Suprapubic skin (tissue), 4 donors: ENCODE measurements at regions not wholly inside any gene's neighbourhood (a gene's known extent, or its start where the extent isn't known, plus 50 kb on each side); places are given as distances from the start of the nearest gene placed in this dataset.
"Not testable (repeated sequence)": the region's sequence is repeated elsewhere in the genome, so short reads cannot be mapped to it uniquely, and the experiment has no call there.

Experiments used
- DNase-seq, 2 donors: peaks; one replicate each; pipeline ENCODE4 v3.0.0-alpha.2; 2019; ENCODE audit warnings: low spot score in 2 of 2
- H3K27ac ChIP-seq: fragments of 200-600 bp; sonication (generic); one replicate; pipeline ENCODE4 v1.5.1; 2019
- H3K27me3 ChIP-seq: fragments of 200-600 bp; sonication (generic); one replicate; pipeline ENCODE4 v1.5.1; 2019
- H3K36me3 ChIP-seq: fragments of 200-600 bp; sonication (generic); one replicate; pipeline ENCODE4 v1.5.1; 2019
- H3K4me1 ChIP-seq: fragments of 200-600 bp; sonication (generic); one replicate; pipeline ENCODE4 v1.5.1; 2019
- H3K4me3 ChIP-seq: fragments of 200-600 bp; sonication (generic); one replicate; pipeline ENCODE4 v1.5.1; 2019; ENCODE audit warnings: mild to moderate bottlenecking
- H3K9me3 ChIP-seq: fragments of 200-600 bp; sonication (generic); one replicate; pipeline ENCODE4 v1.5.1; 2019
- CTCF ChIP-seq, 2 donors: fragments of 200-600 bp in 1 of 2; fragments of 450-650 bp in 1 of 2; sonication (generic) in 1 of 2; IDR thresholded peaks; one replicate each; pipeline ENCODE4 v1.5.1; 2016 to 2019; ENCODE audit warnings: antibody characterized with exemption in 2 of 2, mild to moderate bottlenecking in 1 of 2, moderate library complexity in 1 of 2
- EP300 ChIP-seq: sonication (generic); formaldehyde crosslinking; IDR thresholded peaks from one replicate; pipeline ENCODE4 v1.6.1; 2017; ENCODE audit warnings: antibody characterized with exemption
- POLR2A ChIP-seq, 2 donors: fragments of 450-650 bp; IDR thresholded peaks; one replicate each; pipeline ENCODE4 v1.6.1; 2017; ENCODE audit warnings: antibody characterized with exemption in 2 of 2, mild to moderate bottlenecking in 2 of 2, moderate library complexity in 2 of 2
- POLR2AphosphoS5 ChIP-seq, 3 donors: sonication (generic); formaldehyde crosslinking; IDR thresholded peaks; one replicate each; pipeline ENCODE4 v1.6.1; 2017; ENCODE audit warnings: antibody characterized with exemption in 3 of 3
- WGBS: methylation state at CpG from one replicate; pipeline ENCODE4 v1.1.5; 2018; 5-methylcytosine and 5-hydroxymethylcytosine counted together

DNA sequence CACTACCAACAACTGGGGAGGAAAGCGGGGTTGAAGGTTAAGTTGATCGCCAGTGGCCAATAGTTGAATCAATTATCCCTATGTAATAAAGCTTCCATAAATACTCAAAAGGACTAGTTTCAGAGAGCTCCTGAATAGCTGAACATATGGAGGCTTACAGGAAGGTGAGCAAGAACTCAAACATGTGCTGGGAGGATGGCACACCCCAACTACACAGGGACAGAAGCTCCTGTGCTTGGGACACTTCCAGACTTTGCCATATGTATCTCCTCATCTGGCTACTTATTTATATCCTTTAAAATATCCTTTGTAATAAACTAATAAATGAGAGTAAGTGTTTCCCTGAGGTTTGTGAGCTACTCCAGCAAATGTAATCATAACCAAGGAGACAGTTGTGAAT lies 115.7 kb downstream of the HNMT start:
- no peaks in the 10 kb centered on the region for H3K4me1 ChIP-seq
- H3K4me3 ChIP-seq: no peak overlapping the region
- no peak for DNase-seq
- H3K27me3 ChIP-seq: no peaks in the 10 kb centered on the region
- H3K9me3 ChIP-seq: no peaks in the 10 kb centered on the region
- 97% methylated on average over 2 of the region's 2 CpGs for WGBS
- H3K27ac ChIP-seq: no peak overlapping the region
- H3K36me3 ChIP-seq: no peaks in the 10 kb centered on the region
- no peak for TF ChIP-seq CTCF (IDR thresholded peaks at IDR 0.05)
- TF ChIP-seq POLR2AphosphoS5 (IDR thresholded peaks at IDR 0.05): no peak
- no peak for TF ChIP-seq EP300
- TF ChIP-seq POLR2A (IDR thresholded peaks at IDR 0.05): no peak

DNA sequence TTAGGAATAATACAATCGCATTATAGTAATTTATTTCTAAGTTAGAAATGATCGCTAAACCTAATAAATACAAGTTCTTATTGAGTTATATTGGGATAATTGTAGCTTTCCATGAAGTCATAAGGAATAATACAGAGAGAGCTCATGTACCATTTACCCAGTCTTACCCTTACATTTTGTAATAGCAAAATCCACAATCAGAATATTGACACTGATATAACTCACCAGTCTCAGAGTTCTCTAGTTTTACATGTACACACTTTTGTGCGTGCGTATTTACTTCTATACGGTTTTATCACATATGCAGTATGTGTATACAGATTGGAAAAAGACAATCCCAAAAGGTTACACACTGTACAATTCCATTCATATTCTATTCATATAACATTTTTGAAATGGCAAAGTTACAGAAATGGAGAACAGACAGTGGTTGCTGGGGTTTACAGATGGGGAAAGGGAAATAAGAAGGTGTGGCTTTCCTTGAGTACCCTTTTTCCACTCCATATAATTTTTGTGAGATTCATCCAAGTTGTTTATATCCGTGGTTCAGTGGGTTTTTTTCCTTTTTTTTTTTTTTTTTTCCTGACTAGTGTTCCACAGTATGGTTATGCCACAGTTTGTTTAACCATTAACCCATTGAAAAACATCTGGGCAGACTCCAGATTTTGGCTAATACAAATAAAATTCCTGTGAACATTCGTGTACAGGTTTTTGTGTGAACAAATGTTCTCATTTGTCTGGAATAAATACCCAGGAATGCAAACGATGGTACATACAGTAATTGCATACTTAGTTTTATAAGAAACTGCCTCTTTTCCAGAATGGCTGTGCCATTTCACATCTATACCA lies 117.2 kb downstream of the HNMT start:
- WGBS: 73% methylated on average over 8 of the region's 8 CpGs
- Histone ChIP-seq H3K27me3 (no peaks in the 10 kb centered on the region), H3K4me1 (no peaks in the 10 kb centered on the region), H3K27ac (no peak overlapping the region), H3K9me3 (no peaks in the 10 kb centered on the region), H3K4me3 (no peak overlapping the region), H3K36me3 (no peaks in the 10 kb centered on the region)
- no peak for TF ChIP-seq POLR2AphosphoS5 (IDR thresholded peaks at IDR 0.05)
- no peak for TF ChIP-seq POLR2A (IDR thresholded peaks at IDR 0.05)
- TF ChIP-seq EP300: no peak
- no peak for TF ChIP-seq CTCF (IDR thresholded peaks at IDR 0.05)
- no peak for DNase-seq

- H3K4me3 ChIP-seq: no peak overlapping the region
- H3K36me3 ChIP-seq: no peaks in the 10 kb centered on the region
- no peaks in the 10 kb centered on the region for H3K9me3 ChIP-seq
- no peak for DNase-seq
- WGBS: 91% methylated on average over 1 of the region's 1 CpG
- no peaks in the 10 kb centered on the region for H3K27me3 ChIP-seq
- peaks cover 3% of the 10 kb centered on the region for H3K4me1 ChIP-seq
- TF ChIP-seq CTCF (IDR thresholded peaks at IDR 0.05) (no peak), EP300 (no peak), POLR2AphosphoS5 (IDR thresholded peaks at IDR 0.05) (no peak), POLR2A (IDR thresholded peaks at IDR 0.05) (no peak)
- no peak overlapping the region for H3K27ac ChIP-seq
Observed at GRCh38 chr2:138084206-138084605, 119.9 kb downstream of the HNMT start.

DNA sequence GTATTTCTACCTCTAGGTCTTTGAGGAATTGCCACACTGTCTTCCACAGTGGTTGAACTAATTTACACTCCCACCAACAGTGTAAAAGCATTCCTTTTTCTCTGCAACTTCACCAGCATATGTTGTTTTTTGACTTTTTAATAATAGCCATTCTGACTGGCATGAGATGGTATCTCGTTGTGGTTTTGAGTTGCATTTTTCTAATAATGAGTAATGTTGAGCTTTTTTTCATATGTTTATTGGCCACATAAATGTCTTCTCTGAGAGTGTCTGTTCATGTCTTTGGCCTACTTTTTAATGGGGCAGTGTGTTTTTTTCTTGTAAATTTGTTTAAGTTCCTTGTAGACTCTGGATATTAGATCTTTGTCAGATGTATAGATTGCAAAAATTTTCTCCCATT lies 121.2 kb downstream of the HNMT start:
- H3K4me1 ChIP-seq, H3K27me3 ChIP-seq, H3K4me3 ChIP-seq, H3K36me3 ChIP-seq, H3K27ac ChIP-seq, DNase-seq, H3K9me3 ChIP-seq: not testable (repeated sequence)
- 74% methylated on average over 1 of the region's 1 CpG for WGBS

DNA sequence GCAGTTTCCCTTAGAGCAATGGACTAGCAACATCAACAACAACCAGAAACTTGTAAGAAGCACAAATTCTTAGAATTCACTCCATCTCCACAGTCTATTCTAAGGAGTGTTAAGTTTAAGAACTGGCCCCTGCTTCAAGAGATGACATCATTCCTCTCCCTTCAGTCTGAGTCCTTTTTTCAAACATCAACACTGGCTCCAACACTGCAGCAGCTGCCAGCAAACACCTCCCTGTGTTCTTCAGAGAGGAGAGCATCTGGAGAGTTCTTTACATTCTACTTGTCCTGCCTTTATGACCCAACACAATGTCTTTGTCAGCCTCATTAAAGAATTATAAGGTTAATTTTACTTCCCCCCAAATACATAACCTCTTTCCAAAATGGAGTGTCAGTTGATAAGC lies 122.3 kb downstream of the HNMT start:
- Histone ChIP-seq H3K27ac (no peak overlapping the region), H3K27me3 (no peaks in the 10 kb centered on the region), H3K4me1 (peaks cover 3% of the 10 kb centered on the region), H3K36me3 (no peaks in the 10 kb centered on the region), H3K4me3 (no peak overlapping the region), H3K9me3 (no peaks in the 10 kb centered on the region)
- DNase-seq: no peak
- TF ChIP-seq CTCF (IDR thresholded peaks at IDR 0.05): no peak
- TF ChIP-seq POLR2AphosphoS5 (IDR thresholded peaks at IDR 0.05): no peak
- TF ChIP-seq POLR2A (IDR thresholded peaks at IDR 0.05): no peak
- no peak for TF ChIP-seq EP300
